ENCODE measurements at regions not wholly inside any gene's neighbourhood (a gene's known extent, or its start where the extent isn't known, plus 50 kb on each side); places are given as distances from the start of the nearest gene placed in this dataset.

DNA sequence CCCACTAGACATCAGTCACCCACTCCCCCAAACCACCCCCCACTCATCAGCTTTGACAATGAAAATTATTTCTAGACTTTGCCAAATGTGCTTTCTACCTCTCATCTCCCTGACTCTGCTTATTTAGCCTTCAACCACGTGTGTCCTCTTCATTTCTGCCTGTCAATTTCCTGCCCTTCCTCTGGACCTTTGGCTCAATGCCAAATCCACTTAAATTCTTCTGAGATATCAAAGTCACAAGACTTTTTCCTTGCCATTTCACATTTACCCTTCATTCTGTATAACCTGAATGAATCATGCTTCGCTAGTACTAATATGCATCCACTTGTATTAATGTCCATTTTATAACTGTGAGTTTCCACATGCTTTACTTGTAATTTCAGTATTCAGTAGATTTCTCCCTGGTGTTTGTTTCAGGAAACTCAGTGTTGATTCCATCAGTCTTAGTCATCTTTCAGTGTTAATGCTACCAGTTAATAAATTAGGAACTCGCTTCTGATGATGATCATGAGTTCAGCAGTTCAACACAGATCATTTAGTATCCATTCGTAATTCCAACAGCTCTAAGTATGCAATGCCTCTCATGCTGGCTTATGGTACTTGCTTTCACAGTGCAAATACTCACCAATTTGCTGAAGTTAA lies 128.2 kb upstream of the OSTN start:
- TF ChIP-seq, protein P1, sequence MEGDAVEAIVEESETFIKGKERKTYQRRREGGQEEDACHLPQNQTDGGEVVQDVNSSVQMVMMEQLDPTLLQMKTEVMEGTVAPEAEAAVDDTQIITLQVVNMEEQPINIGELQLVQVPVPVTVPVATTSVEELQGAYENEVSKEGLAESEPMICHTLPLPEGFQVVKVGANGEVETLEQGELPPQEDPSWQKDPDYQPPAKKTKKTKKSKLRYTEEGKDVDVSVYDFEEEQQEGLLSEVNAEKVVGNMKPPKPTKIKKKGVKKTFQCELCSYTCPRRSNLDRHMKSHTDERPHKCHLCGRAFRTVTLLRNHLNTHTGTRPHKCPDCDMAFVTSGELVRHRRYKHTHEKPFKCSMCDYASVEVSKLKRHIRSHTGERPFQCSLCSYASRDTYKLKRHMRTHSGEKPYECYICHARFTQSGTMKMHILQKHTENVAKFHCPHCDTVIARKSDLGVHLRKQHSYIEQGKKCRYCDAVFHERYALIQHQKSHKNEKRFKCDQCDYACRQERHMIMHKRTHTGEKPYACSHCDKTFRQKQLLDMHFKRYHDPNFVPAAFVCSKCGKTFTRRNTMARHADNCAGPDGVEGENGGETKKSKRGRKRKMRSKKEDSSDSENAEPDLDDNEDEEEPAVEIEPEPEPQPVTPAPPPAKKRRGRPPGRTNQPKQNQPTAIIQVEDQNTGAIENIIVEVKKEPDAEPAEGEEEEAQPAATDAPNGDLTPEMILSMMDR (IDR thresholded peaks at IDR 0.05): no peak

DNA sequence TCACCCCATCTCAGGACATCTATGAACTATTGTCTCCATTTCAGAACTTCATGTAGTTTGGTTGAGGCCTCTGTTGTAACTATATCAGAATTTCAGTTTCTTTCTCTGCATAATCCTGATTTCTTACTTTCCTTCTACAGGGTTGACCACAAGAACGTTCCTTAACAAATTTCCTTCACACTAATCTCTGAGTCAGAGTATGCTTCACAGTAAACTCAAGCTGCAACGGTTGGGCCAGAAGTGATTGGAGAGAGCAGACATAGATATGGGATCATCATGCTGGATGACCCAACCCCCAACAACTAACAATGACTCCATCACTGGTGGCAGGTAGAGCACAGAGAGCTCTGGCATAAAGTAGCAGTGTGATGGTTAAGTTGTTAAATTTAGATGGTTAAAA lies 128.8 kb upstream of the OSTN start:
- TF ChIP-seq, protein P1 (IDR thresholded peaks at IDR 0.05): no peak

DNA sequence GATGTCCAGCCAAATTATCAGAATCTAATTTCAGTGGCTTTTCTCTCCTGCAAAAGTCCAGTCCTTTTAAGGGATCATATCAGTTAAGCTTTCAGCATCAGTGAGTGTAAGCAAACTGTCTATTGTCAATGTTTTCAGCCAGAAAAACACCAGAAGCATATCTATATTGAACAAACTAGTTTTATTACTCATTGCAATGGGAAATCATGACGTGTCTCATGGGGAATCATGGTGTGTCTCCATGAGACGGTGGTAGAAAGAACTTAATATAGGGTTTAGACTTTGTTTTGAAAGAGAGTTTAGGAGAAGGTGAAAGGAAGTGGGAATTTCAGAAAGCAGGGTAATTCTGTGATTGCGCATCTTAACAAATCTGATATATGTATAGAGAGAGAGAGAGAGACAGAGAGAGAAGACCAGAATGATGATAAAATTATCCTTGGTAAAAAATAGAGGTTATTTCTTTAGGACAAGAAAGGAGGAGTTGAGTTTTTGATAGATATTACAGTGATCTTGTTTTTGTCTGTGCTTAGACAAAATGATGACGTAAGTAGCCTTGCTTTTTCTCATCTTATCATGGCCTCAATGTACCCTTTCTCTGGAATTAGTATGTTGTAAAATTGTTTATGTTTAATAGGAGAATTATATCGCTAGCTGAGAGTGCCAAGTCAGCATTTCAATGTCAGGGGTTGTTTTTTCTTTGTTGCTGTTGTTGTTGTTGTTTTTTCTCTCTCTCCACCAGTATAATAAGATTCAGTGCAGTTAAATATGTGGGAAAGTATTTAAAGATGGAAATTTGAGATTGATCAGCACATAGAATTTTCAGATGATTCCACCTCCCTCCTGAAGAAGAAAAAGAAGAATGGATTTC lies 129.9 kb upstream of the OSTN start:
- TF ChIP-seq, protein P1 (IDR thresholded peaks at IDR 0.05): no peak

DNA sequence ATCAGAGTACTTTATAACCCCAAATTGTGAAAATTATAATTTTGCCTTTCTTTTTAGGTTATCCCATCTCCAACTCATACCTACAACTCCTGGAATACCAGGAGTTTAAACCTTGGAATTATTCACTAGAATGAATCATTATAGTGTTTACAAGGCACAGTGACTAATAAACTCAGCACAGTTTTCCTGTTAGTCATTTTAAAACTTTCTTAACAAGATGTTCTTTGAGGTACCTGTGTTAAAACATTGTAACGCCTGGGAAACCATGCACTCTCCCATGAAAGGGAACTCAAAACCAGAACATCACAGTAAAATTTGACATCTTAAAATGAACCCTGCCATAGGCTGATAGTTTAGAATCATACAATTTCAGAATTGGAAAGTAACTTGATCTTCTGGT lies 132.4 kb upstream of the OSTN start:
- TF ChIP-seq, protein P1 (IDR thresholded peaks at IDR 0.05): no peak

DNA sequence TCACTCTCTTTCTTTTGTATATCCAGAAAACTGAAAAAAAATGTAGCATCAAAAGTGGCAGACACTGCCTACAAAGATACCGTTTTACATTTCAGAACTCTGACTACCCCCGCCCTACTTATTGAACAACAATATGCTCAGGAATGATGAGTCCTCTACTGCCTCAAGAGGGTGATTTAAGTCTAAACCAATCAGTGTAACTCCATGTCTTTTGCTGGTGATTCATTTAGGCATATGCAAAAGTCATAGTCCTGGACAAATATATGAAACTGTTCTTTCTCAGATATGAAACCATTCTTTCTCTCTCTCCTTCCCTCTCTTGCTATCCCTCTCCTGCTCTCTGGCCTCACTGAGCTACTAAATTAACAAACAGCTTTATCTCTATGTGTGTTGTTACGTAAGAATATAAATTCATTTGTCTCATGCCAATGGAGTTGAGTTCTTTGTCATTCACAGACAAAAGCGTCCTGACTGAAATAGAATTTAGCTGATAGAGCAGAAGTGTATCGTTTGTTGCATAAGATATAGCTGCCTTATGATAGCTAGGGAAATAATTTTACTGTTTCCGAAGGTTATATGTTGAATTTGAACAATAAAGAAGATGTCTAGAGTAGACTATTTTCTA lies 133.7 kb upstream of the OSTN start:
- TF ChIP-seq, protein P1 (IDR thresholded peaks at IDR 0.05): no peak

DNA sequence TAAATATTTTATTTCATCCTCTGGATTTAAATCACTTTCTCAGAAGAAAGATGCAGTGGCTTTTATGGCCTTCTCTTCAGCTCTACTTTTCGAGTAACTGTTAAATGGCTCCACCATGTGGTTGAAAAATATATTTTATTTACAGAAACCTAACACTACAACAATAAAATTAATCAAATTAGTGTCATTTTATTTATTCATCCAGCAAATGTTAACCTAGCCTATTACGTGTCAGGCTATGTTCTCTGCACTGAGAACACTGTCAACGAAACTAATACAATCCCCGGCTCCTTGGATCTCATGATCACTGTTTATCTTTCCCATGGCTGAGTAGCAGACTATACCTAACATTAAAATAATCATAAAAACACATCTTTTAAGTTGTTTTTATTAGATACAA lies 148.0 kb upstream of the OSTN start:
- TF ChIP-seq, protein P1 (IDR thresholded peaks at IDR 0.05): peak; percentile 53

DNA sequence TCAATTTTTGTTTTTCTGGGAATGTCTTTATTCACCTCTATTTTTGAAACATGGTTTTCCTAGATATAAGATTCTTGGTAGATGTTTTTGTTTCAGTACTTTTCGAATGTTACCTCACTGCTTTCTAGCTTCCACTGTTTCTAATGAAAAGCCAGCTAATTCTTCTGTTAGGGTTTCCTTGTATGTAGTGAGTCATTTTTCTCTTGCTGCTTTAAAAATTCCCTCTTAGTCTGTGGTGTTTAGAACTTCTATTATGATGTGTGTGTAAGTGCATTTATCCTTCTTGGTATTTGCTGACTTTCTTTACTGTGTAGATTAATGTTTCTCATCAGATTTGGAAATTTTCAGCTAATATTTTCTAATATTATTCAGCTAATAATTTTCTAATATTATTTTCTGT lies 151.1 kb upstream of the OSTN start:
- TF ChIP-seq, protein P1 (IDR thresholded peaks at IDR 0.05): no peak

Data from LNCAP (cell line).